GM23338 (cell line): ENCODE measurements at regions not wholly inside any gene's neighbourhood (a gene's known extent, or its start where the extent isn't known, plus 50 kb on each side); places are given as distances from the start of the nearest gene placed in this dataset.

Experiments used
- ATAC-seq: fragments of 200-7000 bp; cut with Tn5 transposase; 3 replicates; pipeline ENCODE4 v1.9.1; 2020
- DNase-seq: peaks from one replicate; pipeline ENCODE4 v3.0.0-alpha.2; 2015; ENCODE audit warnings: low spot score
- H2AFZ ChIP-seq: fragments of 200-600 bp; sonication (generic); 2 replicates; pipeline ENCODE4 v1.8.0; 2016; ENCODE audit warnings: antibody characterized with exemption, mild to moderate bottlenecking, moderate library complexity
- H3F3A ChIP-seq: fragments of 200-600 bp; sonication (generic); replicated peaks from 2 replicates; pipeline ENCODE4 v1.8.0; 2017; ENCODE audit warnings: antibody characterized with exemption, mixed run types, low read depth
- H3K27ac ChIP-seq: fragments of 200-600 bp; sonication (generic); 2 replicates; pipeline ENCODE4 v1.6.1; 2016; ENCODE audit warnings: low read depth
- H3K27me3 ChIP-seq: fragments of 200-600 bp; sonication (generic); 2 replicates; pipeline ENCODE4 v1.8.0; 2016; ENCODE audit warnings: mild to moderate bottlenecking, mixed run types, moderate library complexity; ENCODE audit not compliant: insufficient read depth
- H3K36me3 ChIP-seq: fragments of 200-600 bp; sonication (generic); 2 replicates; pipeline ENCODE4 v1.8.0; 2016; ENCODE audit warnings: mild to moderate bottlenecking; ENCODE audit not compliant: insufficient read depth
- H3K4me1 ChIP-seq: fragments of 200-600 bp; sonication (generic); 2 replicates; pipeline ENCODE4 v1.8.0; 2016; ENCODE audit warnings: mild to moderate bottlenecking, moderate library complexity; ENCODE audit not compliant: insufficient read depth
- H3K4me2 ChIP-seq: fragments of 200-600 bp; sonication (generic); 2 replicates; pipeline ENCODE4 v1.7.1; 2017; ENCODE audit warnings: mixed run types
- H3K4me3 ChIP-seq: fragments of 200-600 bp; sonication (generic); 2 replicates; pipeline ENCODE4 v1.6.1; 2016; ENCODE audit warnings: mixed run types
- H3K79me2 ChIP-seq: fragments of 200-600 bp; sonication (generic); replicated peaks from 2 replicates; pipeline ENCODE4 v1.8.0; 2017; ENCODE audit warnings: mild to moderate bottlenecking; ENCODE audit not compliant: insufficient read depth
- H3K9me2 ChIP-seq: fragments of 200-600 bp; sonication (generic); 2 replicates; pipeline ENCODE4 v1.8.0; 2017; ENCODE audit not compliant: insufficient read depth
- H4K20me1 ChIP-seq: fragments of 200-600 bp; sonication (generic); replicated peaks from 2 replicates; pipeline ENCODE4 v1.8.0; 2017; ENCODE audit warnings: mild to moderate bottlenecking; ENCODE audit not compliant: insufficient read depth
- H3K27ac Mint-ChIP-seq: 2 replicates; pipeline ENCODE4 v1.8.0; 2020; ENCODE audit warnings: inconsistent platforms, mild to moderate bottlenecking, moderate library complexity, mixed read lengths
- H3K27me3 Mint-ChIP-seq: 3 replicates; pipeline ENCODE4 v1.8.0; 2022; ENCODE audit warnings: low read depth, mild to moderate bottlenecking, moderate library complexity, mixed read lengths, inconsistent platforms; ENCODE audit not compliant: insufficient read depth, poor library complexity
- H3K36me3 Mint-ChIP-seq: 3 replicates; pipeline ENCODE4 v1.8.0; 2021; ENCODE audit warnings: low read depth, mild to moderate bottlenecking, inconsistent platforms, moderate library complexity, mixed read lengths
- H3K4me1 Mint-ChIP-seq: 3 replicates; pipeline ENCODE4 v1.8.0; 2020; ENCODE audit warnings: mild to moderate bottlenecking, inconsistent platforms, mixed read lengths
- H3K4me3 Mint-ChIP-seq: 3 replicates; pipeline ENCODE4 v1.8.0; 2021; ENCODE audit warnings: moderate library complexity, mild to moderate bottlenecking, inconsistent platforms, mixed read lengths
- H3K9me3 Mint-ChIP-seq: 3 replicates; pipeline ENCODE4 v1.8.0; 2020; ENCODE audit warnings: moderate library complexity, mild to moderate bottlenecking, inconsistent platforms, mixed read lengths
- CREB1 ChIP-seq: fragments of 250-450 bp; sonication (Bioruptor Pico); IDR thresholded peaks from 2 replicates; pipeline ENCODE4 v1.5.0; 2020; ENCODE audit warnings: low read depth, mild to moderate bottlenecking, moderate library complexity
- CTCF ChIP-seq, 2 experiments: fragments of 200-600 bp in 1 of 2; sonication (generic) in 1 of 2; conservative IDR thresholded peaks; 2 replicates each; pipeline versions ENCODE4 v1.5.1 to v1.6.1; 2016 to 2017; ENCODE audit warnings: antibody characterized with exemption in 2 of 2, low read depth in 2 of 2, mild to moderate bottlenecking in 2 of 2, moderate library complexity in 1 of 2
- ETS1 ChIP-seq: IDR thresholded peaks from 2 replicates; pipeline ENCODE4 v1.6.1; 2016; ENCODE audit warnings: antibody characterized with exemption
- EZH2 ChIP-seq: fragments of 200-600 bp; sonication (generic); IDR thresholded peaks from one replicate; pipeline ENCODE4 v1.8.0; 2017; ENCODE audit warnings: antibody characterized with exemption, mild to moderate bottlenecking, low read depth; ENCODE audit not compliant: unreplicated experiment
- POLR2AphosphoS5 ChIP-seq: IDR thresholded peaks from 2 replicates; pipeline ENCODE4 v1.6.1; 2016; ENCODE audit warnings: antibody characterized with exemption, low read depth
- ZNF331 ChIP-seq: fragments of 250-450 bp; sonication (Bioruptor Pico); IDR thresholded peaks from 2 replicates; pipeline ENCODE4 v1.5.0; 2020; ENCODE audit warnings: low read depth, mild to moderate bottlenecking, moderate library complexity
- ZNF462 ChIP-seq: fragments of 250-450 bp; sonication (Bioruptor Pico); IDR thresholded peaks from 2 replicates; pipeline ENCODE4 v1.5.0; 2020; ENCODE audit warnings: mild to moderate bottlenecking, moderate library complexity

- H2AFZ ChIP-seq = no peak overlapping the region
- H3K36me3 Mint-ChIP-seq = no peaks in the 10 kb centered on the region; the same call in 2 of the 3 replicates
Observed at GRCh38 chr1:94628499-94628843, 86.9 kb upstream of the F3 start.

GRCh38 chr1:94627771-94628498 is 86.4 kb upstream of the F3 start:
- Histone ChIP-seq H3K27ac (no peak overlapping the region), H3F3A (0 out of 2 replicates have a peak, but pooled peaks cover 6% of the 10 kb centered on the region), H3K4me2 (no peak overlapping the region), H3K4me1 (peaks cover 21% of the 10 kb centered on the region), H2AFZ (no peak overlapping the region), H4K20me1 (no peaks in the 10 kb centered on the region), H3K79me2 (no peaks in the 10 kb centered on the region), H3K27me3 (no peaks in the 10 kb centered on the region), H3K4me3 (no peak overlapping the region), H3K36me3 (no peaks in the 10 kb centered on the region), H3K9me2 (peaks cover 19% of the 10 kb centered on the region)
- H3K9me3 Mint-ChIP-seq = no peaks in the 10 kb centered on the region
- no peak for DNase-seq
- peaks cover 31% of the 10 kb centered on the region for H3K4me1 Mint-ChIP-seq
- no peak overlapping the region for H3K4me3 Mint-ChIP-seq
- peaks cover 10% of the 10 kb centered on the region for H3K27me3 Mint-ChIP-seq
- ATAC-seq = no peak
- no peaks in the 10 kb centered on the region; the same call in 2 of the 3 replicates for H3K36me3 Mint-ChIP-seq
- TF ChIP-seq CREB1 (CRISPR knock-in tag) (no peak), ZNF331 (no peak), POLR2AphosphoS5 (no peak), EZH2 (no peak)
- no peak overlapping the region for H3K27ac Mint-ChIP-seq

More at GRCh38 chr1:94628499-94628843, 86.9 kb upstream of the F3 start:
- Histone ChIP-seq H3K27ac (no peak overlapping the region), H3K4me2 (no peak overlapping the region), H3K79me2 (no peaks in the 10 kb centered on the region), H3K27me3 (no peaks in the 10 kb centered on the region), H4K20me1 (no peaks in the 10 kb centered on the region), H3K4me3 (no peak overlapping the region), H3K9me2 (peaks cover 19% of the 10 kb centered on the region), H3K36me3 (no peaks in the 10 kb centered on the region), H3F3A (0 out of 2 replicates have a peak, but pooled peaks cover 6% of the 10 kb centered on the region), H3K4me1 (peaks cover 16% of the 10 kb centered on the region)
- no peak overlapping the region for H3K4me3 Mint-ChIP-seq
- H3K27ac Mint-ChIP-seq = no peak overlapping the region
- no peak for DNase-seq
- no peaks in the 10 kb centered on the region for H3K9me3 Mint-ChIP-seq
- TF ChIP-seq EZH2 = no peak
- peaks cover 8% of the 10 kb centered on the region for H3K27me3 Mint-ChIP-seq
- ATAC-seq = no peak
- H3K4me1 Mint-ChIP-seq = peaks cover 26% of the 10 kb centered on the region

GRCh38 chr1:94624203-94624602 is 82.6 kb upstream of the F3 start:
- Histone ChIP-seq H3K9me2 (peaks cover 19% of the 10 kb centered on the region), H4K20me1 (no peaks in the 10 kb centered on the region), H3K27ac (0 out of 2 replicates have a peak overlapping the region, but pooled peaks have one; percentile 74), H3K4me2 (peak overlapping the region; percentile 72), H3K36me3 (no peaks in the 10 kb centered on the region), H3K4me3 (no peak overlapping the region), H3F3A (0 out of 2 replicates have a peak, but pooled peaks cover 6% of the 10 kb centered on the region), H3K27me3 (no peaks in the 10 kb centered on the region), H3K4me1 (peaks cover 24% of the 10 kb centered on the region), H2AFZ (peak overlapping the region; percentile 85), H3K79me2 (no peaks in the 10 kb centered on the region)
- H3K4me3 Mint-ChIP-seq = no peak overlapping the region
- no peaks in the 10 kb centered on the region; the same call in 2 of the 3 replicates for H3K36me3 Mint-ChIP-seq
- peaks cover 13% of the 10 kb centered on the region for H3K27me3 Mint-ChIP-seq
- H3K9me3 Mint-ChIP-seq = no peaks in the 10 kb centered on the region; the same call in 2 of the 3 replicates
- H3K27ac Mint-ChIP-seq = no peak overlapping the region
- peaks cover 38% of the 10 kb centered on the region for H3K4me1 Mint-ChIP-seq
- ATAC-seq (peak; percentile 9), DNase-seq (no peak)
- TF ChIP-seq ZNF462 (CRISPR knock-in tag) (no peak), CTCF (conservative IDR thresholded peaks at IDR 0.05; ENCODE audit: low read depth in 2 of 2) (no peak), ETS1 (no peak), ZNF331 (no peak)
